K562 (cell line): ENCODE measurements at regions not wholly inside any gene's neighbourhood (a gene's known extent, or its start where the extent isn't known, plus 50 kb on each side); places are given as distances from the start of the nearest gene placed in this dataset.

ENCODE experiments used
- ATAC-seq: fragments of 200-7000 bp; cut with Tn5 transposase; 3 replicates; pipeline ENCODE4 v1.9.1; 2020; ENCODE audit warnings: moderate library complexity
- BruUV-seq: library from RNA; stranded (reverse); fragments of 400-500 nt; replicated peaks from 2 replicates; lab custom pipeline; 2021; lab: Mats Ljungman, UMichigan
- CTCF ChIA-PET: fragments of 300-600 bp; formaldehyde crosslinking; extraction: SDS; loops from one replicate; lab custom pipeline; 2021; ENCODE audit warnings: low intra/inter-chr PET ratio; lab: Yijun Ruan, JAX
- POLR2A ChIA-PET: fragments of 300-600, 350-650 bp; sonication (Branson Sonifier 250); formaldehyde crosslinking; extraction: SDS; loops from one replicate; lab custom pipeline; 2021; ENCODE audit warnings: antibody characterized with exemption, inconsistent platforms; lab: Yijun Ruan, JAX
- DNase-seq, 4 experiments: peaks; one replicate each; pipeline versions ENCODE4 v3.0.0 to v3.0.0-alpha.2; 2011 to 2018; ENCODE audit warnings: low spot score in 3 of 4, mixed read lengths in 3 of 4; ENCODE audit errors: extremely low read depth in 1 of 4
- FAIRE-seq: peaks from 2 replicates; lab custom pipeline; 2011; peaks lifted over from hg19 to GRCh38; lab: Jason Lieb, UNC
- H2AFZ ChIP-seq: 2 replicates; pipeline ENCODE4 v1.6.0; 2011; ENCODE audit warnings: low read depth, low read length, control low read depth, inconsistent platforms
- H3K27ac ChIP-seq: fragments of 200-600 bp; 3 replicates; pipeline ENCODE4 v1.8.0; 2011; ENCODE audit warnings: low read depth, mild to moderate bottlenecking, control low read depth, inconsistent platforms, low read length, moderate library complexity, mixed read lengths; ENCODE audit errors: extremely low read depth
- H3K27me3 ChIP-seq, 2 experiments: fragments of 300-600 bp in 1 of 2; 2 replicates in 1 of 2; 3 replicates in 1 of 2; pipeline versions ENCODE4 v1.6.0 to v1.8.0; 2011; ENCODE audit warnings: inconsistent platforms in 2 of 2, low read length in 2 of 2, mild to moderate bottlenecking in 1 of 2, mixed read lengths in 1 of 2, moderate library complexity in 1 of 2; ENCODE audit not compliant: control insufficient read depth in 2 of 2, insufficient read depth in 2 of 2
- H3K36me3 ChIP-seq: fragments of 300-600 bp; 3 replicates; pipeline ENCODE4 v1.8.0; 2011; ENCODE audit warnings: mild to moderate bottlenecking, low read length, inconsistent platforms; ENCODE audit not compliant: control insufficient read depth, insufficient read depth
- H3K4me1 ChIP-seq, 2 experiments: fragments of 200-600 bp in 1 of 2; replicated peaks in 1 of 2; 2 replicates in 1 of 2; 3 replicates in 1 of 2; pipeline versions ENCODE4 v1.5.1 to v1.8.0; 2011; ENCODE audit warnings: inconsistent platforms in 2 of 2, low read length in 2 of 2, mild to moderate bottlenecking in 1 of 2, mixed read lengths in 1 of 2, moderate library complexity in 1 of 2; ENCODE audit not compliant: control insufficient read depth in 2 of 2, insufficient read depth in 2 of 2
- H3K4me2 ChIP-seq: 2 replicates; pipeline ENCODE4 v1.6.1; 2011; ENCODE audit warnings: low read length, control low read depth, inconsistent platforms, mixed read lengths; ENCODE audit not compliant: insufficient read depth
- H3K4me3 ChIP-seq: fragments of 200-600 bp; sonication (generic), shearing (Covaris generic); 2 replicates; pipeline ENCODE4 v1.5.1; 2016; ENCODE audit warnings: control low read depth, inconsistent platforms
- H3K79me2 ChIP-seq: fragments of 200-600 bp; 3 replicates; pipeline ENCODE4 v1.8.0; 2011; ENCODE audit warnings: low read length, inconsistent platforms; ENCODE audit not compliant: control insufficient read depth, insufficient read depth
- H3K9ac ChIP-seq, 2 experiments: 2 replicates each; pipeline versions ENCODE4 v1.6.0 to v1.6.1; 2011; ENCODE audit warnings: low read depth in 2 of 2, low read length in 2 of 2, control low read depth in 1 of 2, inconsistent platforms in 1 of 2, mild to moderate bottlenecking in 1 of 2, mixed read lengths in 1 of 2; ENCODE audit not compliant: insufficient read depth in 1 of 2
- H3K9me1 ChIP-seq: one replicate; pipeline ENCODE4 v1.6.0; 2011; ENCODE audit warnings: inconsistent platforms, mild to moderate bottlenecking, low read length, moderate library complexity; ENCODE audit not compliant: control insufficient read depth, insufficient read depth
- H3K9me3 ChIP-seq: replicated peaks from 2 replicates; pipeline ENCODE4 v1.5.1; 2011; ENCODE audit warnings: low read depth, low read length, inconsistent platforms; ENCODE audit not compliant: control insufficient read depth, insufficient read depth
- H4K20me1 ChIP-seq: replicated peaks from 2 replicates; pipeline ENCODE4 v1.6.1; 2011; ENCODE audit warnings: low read length, inconsistent platforms, mixed read lengths; ENCODE audit not compliant: control insufficient read depth, insufficient read depth
- DDX20 ChIP-seq: fragments of 450-650 bp; IDR thresholded peaks from 2 replicates; pipeline ENCODE4 v1.6.1; 2016; ENCODE audit warnings: missing genetic modification characterization, low read depth, mild to moderate bottlenecking, missing compliant biosample characterization, moderate library complexity
- DPF2 ChIP-seq: fragments of 450-650 bp; IDR thresholded peaks from 2 replicates; pipeline ENCODE4 v1.6.1; 2016
- FUS ChIP-seq: fragments of 200-400 bp; formaldehyde crosslinking; optimal IDR thresholded peaks from 2 replicates; pipeline ENCODE3; 2017; ENCODE audit warnings: low read depth, low read length
- L3MBTL2 ChIP-seq: fragments of 450-650 bp; IDR thresholded peaks from 2 replicates; pipeline ENCODE4 v1.6.1; 2016; ENCODE audit warnings: mild to moderate bottlenecking, moderate library complexity
- MEIS2 ChIP-seq: fragments of 450-650 bp; IDR thresholded peaks from 2 replicates; pipeline ENCODE4 v1.6.1; 2014; ENCODE audit warnings: mild to moderate bottlenecking; ENCODE audit not compliant: partially characterized antibody
- MIER1 ChIP-seq: fragments of 450-650 bp; IDR thresholded peaks from 2 replicates; pipeline ENCODE4 v1.6.1; 2016; ENCODE audit warnings: antibody characterized with exemption, mild to moderate bottlenecking, low read depth
- MTA3 ChIP-seq: fragments of 450-650 bp; formaldehyde crosslinking; IDR thresholded peaks from 2 replicates; pipeline ENCODE4 v1.6.1; 2017; ENCODE audit warnings: mild to moderate bottlenecking, borderline replicate concordance
- PHF20 ChIP-seq: fragments of 450-650 bp; IDR thresholded peaks from 2 replicates; pipeline ENCODE4 v1.6.1; 2018; ENCODE audit not compliant: partially characterized antibody
- PHTF2 ChIP-seq: fragments of 250-450 bp; sonication (Bioruptor Pico); IDR thresholded peaks from 2 replicates; pipeline ENCODE4 v1.5.0; 2021; ENCODE audit warnings: mild to moderate bottlenecking
- PYGO2 ChIP-seq: fragments of 450-650 bp; IDR thresholded peaks from 2 replicates; pipeline ENCODE4 v1.6.1; 2016; ENCODE audit warnings: mild to moderate bottlenecking, missing genetic modification characterization, moderate library complexity, missing compliant biosample characterization
- RAD51 ChIP-seq: fragments of 450-650 bp; IDR thresholded peaks from 2 replicates; pipeline ENCODE4 v1.7.1; 2016; ENCODE audit warnings: low read depth, mild to moderate bottlenecking, borderline replicate concordance
- SP1 ChIP-seq: sonication (generic); formaldehyde crosslinking; IDR thresholded peaks from 2 replicates; pipeline ENCODE4 v1.8.1; 2022; ENCODE audit warnings: mild to moderate bottlenecking, missing genetic modification reagents
- SRSF1 ChIP-seq: fragments of 200-400 bp; formaldehyde crosslinking; IDR thresholded peaks from 2 replicates; pipeline ENCODE4 v1.6.1; 2017; ENCODE audit warnings: mild to moderate bottlenecking, low read depth, low read length, moderate library complexity
- ZC3H11A ChIP-seq: IDR thresholded peaks from 2 replicates; pipeline ENCODE4 v1.6.1; 2012; ENCODE audit warnings: low read depth, low read length, improper control_type of control experiment
- ZNF134 ChIP-seq: fragments of 250-450 bp; sonication (Bioruptor Pico); conservative IDR thresholded peaks from 2 replicates; pipeline ENCODE4 v1.4.0; 2020
- ZNF311 ChIP-seq: fragments of 250-450 bp; sonication (Bioruptor Pico); IDR thresholded peaks from 2 replicates; pipeline ENCODE4 v1.4.0; 2020; ENCODE audit warnings: mild to moderate bottlenecking, moderate library complexity
- WGBS: fragments of 100-300 bp; shearing (Covaris generic); methylation state at CpG from one replicate; pipeline ENCODE4 v1.1.6; 2016; ENCODE audit warnings: low coverage, mixed read lengths; ENCODE audit not compliant: insufficient coverage; ENCODE audit errors: missing lambda C conversion rate; 5-methylcytosine and 5-hydroxymethylcytosine counted together
- in situ Hi-C: fragments of 300-500 bp; cut with MboI; formaldehyde crosslinking; loops from 4 replicates; pipeline ENCODE4 v1.15.0; 2018; ENCODE audit warnings: inconsistent platforms, mixed read lengths
- intact Hi-C: fragments of 100-400 bp; cut with micrococcal nuclease; formaldehyde crosslinking; loops from 2 replicates; pipeline ENCODE4 v1.14.2; 2022
- TF ChIP-seq, protein P1 (sequence below): fragments of 250-450 bp; sonication (Bioruptor Pico); IDR thresholded peaks from 2 replicates; pipeline ENCODE4 v1.4.0; 2020; ENCODE audit warnings: mild to moderate bottlenecking, moderate library complexity
- TF ChIP-seq, protein P2 (sequence below): fragments of 450-650 bp; formaldehyde crosslinking; IDR thresholded peaks from 2 replicates; pipeline ENCODE4 v1.4.0; 2020; ENCODE audit warnings: mild to moderate bottlenecking, moderate library complexity
- TF ChIP-seq, protein P3 (sequence below): sonication (generic); IDR thresholded peaks from 2 replicates; pipeline ENCODE4 v1.6.1; 2016
- TF ChIP-seq, protein P4 (sequence below), 3 experiments: fragments of 200-800 bp in 1 of 3; sonication (Bioruptor generic) in 1 of 3; sonication (generic) in 1 of 3; formaldehyde crosslinking in 1 of 3; IDR thresholded peaks; 2 replicates each; pipeline versions ENCODE4 v1.6.1 to v1.8.0; 2016 to 2022; ENCODE audit warnings: mild to moderate bottlenecking in 2 of 3, missing compliant biosample characterization in 2 of 3, missing genetic modification characterization in 2 of 3, missing genetic modification reagents in 1 of 3

DNA sequence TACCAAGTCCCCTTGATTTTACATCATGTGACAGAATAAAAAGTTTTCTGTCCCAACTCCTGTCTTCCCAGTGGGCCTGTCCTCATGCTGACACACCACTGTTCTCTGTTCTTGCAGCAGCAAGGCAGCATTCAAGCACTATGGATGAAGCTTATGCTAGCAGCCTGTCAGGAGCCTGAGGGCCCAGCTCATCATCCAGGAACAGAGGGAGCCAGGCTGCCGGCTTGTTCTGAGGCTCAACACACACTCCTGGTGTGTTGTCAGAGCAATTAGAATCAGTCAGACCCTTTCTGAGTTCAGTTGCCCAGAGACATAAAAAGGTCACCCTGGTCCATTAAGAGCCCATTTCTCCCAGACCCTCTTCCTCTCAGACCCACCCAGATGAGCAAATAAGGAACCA, 282.9 kb downstream of the SEC16B start:
- FAIRE-seq (no peak), ATAC-seq (no peak), DNase-seq (no peak)
- no peak for TF ChIP-seq DPF2
- TF ChIP-seq MEIS2, result no peak
- TF ChIP-seq L3MBTL2, result no peak
- no peak for TF ChIP-seq MTA3
- TF ChIP-seq, protein P1, sequence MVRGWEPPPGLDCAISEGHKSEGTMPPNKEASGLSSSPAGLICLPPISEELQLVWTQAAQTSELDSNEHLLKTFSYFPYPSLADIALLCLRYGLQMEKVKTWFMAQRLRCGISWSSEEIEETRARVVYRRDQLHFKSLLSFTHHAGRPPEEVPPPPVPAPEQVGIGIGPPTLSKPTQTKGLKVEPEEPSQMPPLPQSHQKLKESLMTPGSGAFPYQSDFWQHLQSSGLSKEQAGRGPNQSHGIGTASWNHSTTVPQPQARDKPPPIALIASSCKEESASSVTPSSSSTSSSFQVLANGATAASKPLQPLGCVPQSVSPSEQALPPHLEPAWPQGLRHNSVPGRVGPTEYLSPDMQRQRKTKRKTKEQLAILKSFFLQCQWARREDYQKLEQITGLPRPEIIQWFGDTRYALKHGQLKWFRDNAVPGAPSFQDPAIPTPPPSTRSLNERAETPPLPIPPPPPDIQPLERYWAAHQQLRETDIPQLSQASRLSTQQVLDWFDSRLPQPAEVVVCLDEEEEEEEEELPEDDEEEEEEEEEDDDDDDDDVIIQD (CRISPR knock-in tag), result no peak
- TF ChIP-seq ZNF311 (CRISPR knock-in tag), result no peak
- TF ChIP-seq DDX20, result no peak
- TF ChIP-seq, protein P2, sequence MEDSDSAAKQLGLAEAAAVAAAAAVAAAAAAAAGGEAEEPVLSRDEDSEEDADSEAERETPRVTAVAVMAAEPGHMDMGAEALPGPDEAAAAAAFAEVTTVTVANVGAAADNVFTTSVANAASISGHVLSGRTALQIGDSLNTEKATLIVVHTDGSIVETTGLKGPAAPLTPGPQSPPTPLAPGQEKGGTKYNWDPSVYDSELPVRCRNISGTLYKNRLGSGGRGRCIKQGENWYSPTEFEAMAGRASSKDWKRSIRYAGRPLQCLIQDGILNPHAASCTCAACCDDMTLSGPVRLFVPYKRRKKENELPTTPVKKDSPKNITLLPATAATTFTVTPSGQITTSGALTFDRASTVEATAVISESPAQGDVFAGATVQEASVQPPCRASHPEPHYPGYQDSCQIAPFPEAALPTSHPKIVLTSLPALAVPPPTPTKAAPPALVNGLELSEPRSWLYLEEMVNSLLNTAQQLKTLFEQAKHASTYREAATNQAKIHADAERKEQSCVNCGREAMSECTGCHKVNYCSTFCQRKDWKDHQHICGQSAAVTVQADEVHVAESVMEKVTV, result no peak
- no peak for TF ChIP-seq PYGO2 (tag)
- TF ChIP-seq, protein P3, sequence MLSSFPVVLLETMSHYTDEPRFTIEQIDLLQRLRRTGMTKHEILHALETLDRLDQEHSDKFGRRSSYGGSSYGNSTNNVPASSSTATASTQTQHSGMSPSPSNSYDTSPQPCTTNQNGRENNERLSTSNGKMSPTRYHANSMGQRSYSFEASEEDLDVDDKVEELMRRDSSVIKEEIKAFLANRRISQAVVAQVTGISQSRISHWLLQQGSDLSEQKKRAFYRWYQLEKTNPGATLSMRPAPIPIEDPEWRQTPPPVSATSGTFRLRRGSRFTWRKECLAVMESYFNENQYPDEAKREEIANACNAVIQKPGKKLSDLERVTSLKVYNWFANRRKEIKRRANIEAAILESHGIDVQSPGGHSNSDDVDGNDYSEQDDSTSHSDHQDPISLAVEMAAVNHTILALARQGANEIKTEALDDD, result no peak
- TF ChIP-seq SRSF1, result no peak
- TF ChIP-seq MIER1, result no peak
- TF ChIP-seq ZNF134 (CRISPR knock-in tag), result no peak
- TF ChIP-seq ZC3H11A, result no peak
- TF ChIP-seq FUS, result no peak
- no peak for TF ChIP-seq PHF20
- no peak for TF ChIP-seq RAD51
- no peak for TF ChIP-seq SP1 (CRISPR knock-in tag)
- TF ChIP-seq, protein P4, sequence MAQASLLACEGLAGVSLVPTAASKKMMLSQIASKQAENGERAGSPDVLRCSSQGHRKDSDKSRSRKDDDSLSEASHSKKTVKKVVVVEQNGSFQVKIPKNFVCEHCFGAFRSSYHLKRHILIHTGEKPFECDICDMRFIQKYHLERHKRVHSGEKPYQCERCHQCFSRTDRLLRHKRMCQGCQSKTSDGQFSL (CRISPR knock-in tag; IDR thresholded peaks at IDR 0.05), result no peak
- TF ChIP-seq, protein P4 (tag; IDR thresholded peaks at IDR 0.05), result no peak
- no peak for TF ChIP-seq PHTF2 (CRISPR knock-in tag)
- intact Hi-C loops (no loop called here), in situ Hi-C loops (no loop called here)
- no peak overlapping the region for H3K9ac ChIP-seq
- H3K27me3 ChIP-seq, result no peaks in the 10 kb centered on the region
- 0% methylated on average over 1 of the region's 1 CpG for WGBS
- no peak overlapping the region for H3K4me3 ChIP-seq
- H3K79me2 ChIP-seq, result no peaks in the 10 kb centered on the region
- BruUV-seq, result no TSS peak
- no peaks in the 10 kb centered on the region; the same call in 1 of the 2 replicates for H3K9me3 ChIP-seq
- no peaks in the 10 kb centered on the region for H3K9me1 ChIP-seq
- H3K4me1 ChIP-seq, result no peaks in the 10 kb centered on the region
- no peaks in the 10 kb centered on the region for H4K20me1 ChIP-seq
- H2AFZ ChIP-seq, result no peak overlapping the region
- CTCF ChIA-PET, result no interaction called here
- POLR2A ChIA-PET, result interaction anchor here (0.6 kb wide), 1 partner anchor 197 kb away, joined by 3 read pairs; no protein-coding TSS in a partner anchor
- H3K36me3 ChIP-seq, result no peaks in the 10 kb centered on the region
- no peak overlapping the region for H3K4me2 ChIP-seq
- H3K27ac ChIP-seq, result no peak overlapping the region
